Stomach (tissue), 4 donors: ENCODE measurements at regions not wholly inside any gene's neighbourhood (a gene's known extent, or its start where the extent isn't known, plus 50 kb on each side); places are given as distances from the start of the nearest gene placed in this dataset.

ENCODE experiments used
- POLR2A ChIP-seq, 4 donors: fragments of 450-650 bp; IDR thresholded peaks; one replicate each; pipeline ENCODE4 v1.6.1; 2016; ENCODE audit warnings: antibody characterized with exemption in 4 of 4, control low read depth in 2 of 4, mild to moderate bottlenecking in 1 of 4, moderate library complexity in 1 of 4
- TF ChIP-seq, protein P1 (sequence below), 7 experiments: fragments of 450-650 bp in 4 of 7; fragments of 200-600 bp in 3 of 7; sonication (generic) in 3 of 7; IDR thresholded peaks; one replicate each; pipeline ENCODE4 v1.5.1; 2016 to 2019; ENCODE audit warnings: antibody characterized with exemption in 7 of 7, control low read depth in 2 of 7, mild to moderate bottlenecking in 1 of 7

DNA sequence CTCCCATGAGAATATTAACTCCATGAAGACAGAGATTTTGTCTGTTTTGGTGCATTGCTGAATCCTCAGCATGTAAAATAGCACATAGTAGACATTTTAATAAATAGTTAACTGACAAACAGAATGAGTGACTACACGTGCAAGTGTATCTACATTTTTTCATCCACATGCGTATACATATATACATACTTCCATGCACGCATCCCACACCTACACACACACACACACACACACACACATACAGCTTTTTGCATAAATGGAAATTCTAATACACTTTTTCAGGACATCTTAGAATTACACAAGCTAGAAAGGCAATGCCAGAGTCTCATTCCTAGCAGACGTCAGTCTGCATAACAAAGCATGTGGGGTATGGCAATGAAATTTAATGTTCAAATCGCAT, 139.7 kb upstream of the LRFN2 start:
- TF ChIP-seq, protein P1, sequence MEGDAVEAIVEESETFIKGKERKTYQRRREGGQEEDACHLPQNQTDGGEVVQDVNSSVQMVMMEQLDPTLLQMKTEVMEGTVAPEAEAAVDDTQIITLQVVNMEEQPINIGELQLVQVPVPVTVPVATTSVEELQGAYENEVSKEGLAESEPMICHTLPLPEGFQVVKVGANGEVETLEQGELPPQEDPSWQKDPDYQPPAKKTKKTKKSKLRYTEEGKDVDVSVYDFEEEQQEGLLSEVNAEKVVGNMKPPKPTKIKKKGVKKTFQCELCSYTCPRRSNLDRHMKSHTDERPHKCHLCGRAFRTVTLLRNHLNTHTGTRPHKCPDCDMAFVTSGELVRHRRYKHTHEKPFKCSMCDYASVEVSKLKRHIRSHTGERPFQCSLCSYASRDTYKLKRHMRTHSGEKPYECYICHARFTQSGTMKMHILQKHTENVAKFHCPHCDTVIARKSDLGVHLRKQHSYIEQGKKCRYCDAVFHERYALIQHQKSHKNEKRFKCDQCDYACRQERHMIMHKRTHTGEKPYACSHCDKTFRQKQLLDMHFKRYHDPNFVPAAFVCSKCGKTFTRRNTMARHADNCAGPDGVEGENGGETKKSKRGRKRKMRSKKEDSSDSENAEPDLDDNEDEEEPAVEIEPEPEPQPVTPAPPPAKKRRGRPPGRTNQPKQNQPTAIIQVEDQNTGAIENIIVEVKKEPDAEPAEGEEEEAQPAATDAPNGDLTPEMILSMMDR (IDR thresholded peaks at IDR 0.05), result no peak
- no peak for TF ChIP-seq POLR2A (IDR thresholded peaks at IDR 0.05)
